Trophoblast cell (in vitro differentiated cells and primary cell): ENCODE measurements at regions not wholly inside any gene's neighbourhood (a gene's known extent, or its start where the extent isn't known, plus 50 kb on each side); places are given as distances from the start of the nearest gene placed in this dataset.

ENCODE experiments used
- DNase-seq, 2 donors: peaks; one replicate each; pipeline ENCODE4 v3.0.0-alpha.2; 2016
- H2AFZ ChIP-seq: 2 replicates; pipeline ENCODE4 v1.6.1; 2013; ENCODE audit warnings: low read length, moderate library complexity, mild to moderate bottlenecking; ENCODE audit not compliant: insufficient read depth, poor library complexity
- H2AK5ac ChIP-seq: 2 replicates; pipeline ENCODE4 v1.6.1; 2013; ENCODE audit warnings: mild to moderate bottlenecking, low read length
- H2BK120ac ChIP-seq: 2 replicates; pipeline ENCODE4 v1.6.1; 2013; ENCODE audit warnings: low read length, mild to moderate bottlenecking, moderate library complexity; ENCODE audit not compliant: insufficient read depth, poor library complexity
- H2BK12ac ChIP-seq: 2 replicates; pipeline ENCODE4 v1.6.1; 2013; ENCODE audit warnings: mild to moderate bottlenecking, low read length, moderate library complexity
- H2BK5ac ChIP-seq: 2 replicates; pipeline ENCODE4 v1.6.1; 2013; ENCODE audit warnings: low read length, low read depth, moderate library complexity, mild to moderate bottlenecking; ENCODE audit not compliant: poor library complexity
- H3K14ac ChIP-seq: 2 replicates; pipeline ENCODE4 v1.6.1; 2013; ENCODE audit warnings: mild to moderate bottlenecking, low read length
- H3K18ac ChIP-seq: 2 replicates; pipeline ENCODE4 v1.6.1; 2013; ENCODE audit warnings: mild to moderate bottlenecking, low read length
- H3K23ac ChIP-seq: 2 replicates; pipeline ENCODE4 v1.6.1; 2013; ENCODE audit warnings: low read length
- H3K27ac ChIP-seq: 2 replicates; pipeline ENCODE4 v1.5.1; 2013; ENCODE audit warnings: low read depth, mild to moderate bottlenecking, inconsistent platforms, low read length, moderate library complexity
- H3K27me3 ChIP-seq: 2 replicates; pipeline ENCODE4 v1.6.1; 2013; ENCODE audit warnings: inconsistent platforms, mild to moderate bottlenecking, low read length, moderate library complexity; ENCODE audit not compliant: insufficient read depth
- H3K36me3 ChIP-seq, 2 experiments: 1 replicate in 1 of 2; 2 replicates in 1 of 2; pipeline ENCODE4 v1.6.1; 2013; ENCODE audit warnings: low read length in 2 of 2, mild to moderate bottlenecking in 2 of 2, moderate library complexity in 1 of 2; ENCODE audit not compliant: insufficient read depth in 2 of 2, control insufficient read depth in 1 of 2
- H3K4ac ChIP-seq: 2 replicates; pipeline ENCODE4 v1.6.1; 2013; ENCODE audit warnings: low read depth, mild to moderate bottlenecking, low read length, moderate library complexity
- H3K4me1 ChIP-seq, 2 experiments: 1 replicate in 1 of 2; 2 replicates in 1 of 2; pipeline ENCODE4 v1.6.1; 2013; ENCODE audit warnings: low read length in 2 of 2, mild to moderate bottlenecking in 2 of 2, moderate library complexity in 1 of 2; ENCODE audit not compliant: insufficient read depth in 2 of 2, control insufficient read depth in 1 of 2
- H3K4me2 ChIP-seq: 2 replicates; pipeline ENCODE4 v1.6.1; 2013; ENCODE audit warnings: inconsistent platforms, mild to moderate bottlenecking, low read length, moderate library complexity
- H3K4me3 ChIP-seq: 2 replicates; pipeline ENCODE4 v1.5.1; 2013; ENCODE audit warnings: mild to moderate bottlenecking, low read depth, low read length, inconsistent platforms
- H3K79me1 ChIP-seq: one replicate; pipeline ENCODE4 v1.6.1; 2013; ENCODE audit warnings: low read length
- H3K79me2 ChIP-seq: 2 replicates; pipeline ENCODE4 v1.6.1; 2013; ENCODE audit warnings: low read length, mild to moderate bottlenecking; ENCODE audit not compliant: control insufficient read depth, insufficient read depth, poor library complexity
- H3K9ac ChIP-seq: 2 replicates; pipeline ENCODE4 v1.6.1; 2013; ENCODE audit warnings: mild to moderate bottlenecking, low read length
- H3K9me3 ChIP-seq: 2 replicates; pipeline ENCODE4 v1.6.1; 2013; ENCODE audit warnings: low read depth, mild to moderate bottlenecking, control low read depth, inconsistent platforms, low read length; ENCODE audit not compliant: insufficient read depth
- H4K12ac ChIP-seq: 2 replicates; pipeline ENCODE4 v1.6.1; 2013; ENCODE audit warnings: low read depth, mild to moderate bottlenecking, low read length, moderate library complexity
- H4K8ac ChIP-seq: 2 replicates; pipeline ENCODE4 v1.6.1; 2013; ENCODE audit warnings: low read depth, mild to moderate bottlenecking, low read length, moderate library complexity
- H4K91ac ChIP-seq: one replicate; pipeline ENCODE4 v1.6.1; 2013; ENCODE audit warnings: low read depth, mild to moderate bottlenecking, low read length, moderate library complexity
- WGBS: extraction: QIAGEN DNeasy Blood & Tissue Kit; methylation state at CpG from one replicate; pipeline ENCODE4 v1.1.7; 2013; ENCODE audit warnings: missing lambda C conversion rate; ENCODE audit not compliant: insufficient read length, insufficient coverage; ENCODE audit errors: extremely low coverage; 5-methylcytosine and 5-hydroxymethylcytosine counted together

GRCh38 chr16:86080131-86080875 is 181.3 kb downstream of the IRF8 start:
- Histone ChIP-seq H4K91ac (no peak overlapping the region), H3K4me2 (no peak overlapping the region), H3K4ac (no peak overlapping the region), H3K4me1 (peaks cover 0 to 1% of the 10 kb centered on the region in 2 experiments), H3K14ac (no peak overlapping the region), H2AFZ (no peak overlapping the region), H3K79me2 (no peaks in the 10 kb centered on the region), H3K4me3 (no peak overlapping the region), H3K79me1 (no peaks in the 10 kb centered on the region), H3K18ac (no peak overlapping the region), H3K27me3 (no peaks in the 10 kb centered on the region), H2BK12ac (no peak overlapping the region), H3K36me3 (no peaks in the 10 kb centered on the region), H3K27ac (no peak overlapping the region), H3K9me3 (peaks cover 2% of the 10 kb centered on the region), H2BK5ac (no peak overlapping the region), H2AK5ac (no peak overlapping the region), H4K8ac (no peak overlapping the region), H4K12ac (no peak overlapping the region), H3K9ac (no peak overlapping the region), H2BK120ac (no peak overlapping the region), H3K23ac (no peak overlapping the region)
- DNase-seq = no peak
- WGBS = no CpG with 5 or more reads among the region's 13 CpGs

GRCh38 chr16:86080982-86081381 is 182.0 kb downstream of the IRF8 start:
- H2BK5ac ChIP-seq = no peak overlapping the region
- peaks cover 2% of the 10 kb centered on the region for H3K9me3 ChIP-seq
- H2AK5ac ChIP-seq = no peak overlapping the region
- H2AFZ ChIP-seq = no peak overlapping the region
- no peaks in the 10 kb centered on the region for H3K4me1 ChIP-seq
- no peak overlapping the region for H3K4ac ChIP-seq
- no peak overlapping the region for H3K18ac ChIP-seq
- WGBS = no CpG with 5 or more reads among the region's 6 CpGs
- no peak overlapping the region for H4K12ac ChIP-seq
- no peak overlapping the region for H3K27ac ChIP-seq
- H3K9ac ChIP-seq = no peak overlapping the region
- no peaks in the 10 kb centered on the region for H3K36me3 ChIP-seq
- no peak for DNase-seq
- no peak overlapping the region for H3K4me2 ChIP-seq
- no peak overlapping the region for H4K91ac ChIP-seq
- H3K79me1 ChIP-seq = no peaks in the 10 kb centered on the region
- H2BK12ac ChIP-seq = no peak overlapping the region
- no peaks in the 10 kb centered on the region for H3K79me2 ChIP-seq
- no peak overlapping the region for H3K14ac ChIP-seq
- no peak overlapping the region for H3K4me3 ChIP-seq
- H4K8ac ChIP-seq = no peak overlapping the region
- H3K27me3 ChIP-seq = no peaks in the 10 kb centered on the region
- no peak overlapping the region for H3K23ac ChIP-seq
- H2BK120ac ChIP-seq = no peak overlapping the region

GRCh38 chr16:86082418-86083030 is 183.6 kb downstream of the IRF8 start:
- no peak overlapping the region for H4K12ac ChIP-seq
- no peak overlapping the region for H2BK12ac ChIP-seq
- no peak overlapping the region for H2BK5ac ChIP-seq
- no peaks in the 10 kb centered on the region for H3K4me1 ChIP-seq
- WGBS = no CpG with 5 or more reads among the region's 10 CpGs
- H3K27me3 ChIP-seq = no peaks in the 10 kb centered on the region
- no peak overlapping the region for H2BK120ac ChIP-seq
- no peak overlapping the region for H4K91ac ChIP-seq
- no peak overlapping the region for H3K18ac ChIP-seq
- no peak overlapping the region for H4K8ac ChIP-seq
- H3K4ac ChIP-seq = no peak overlapping the region
- H3K79me2 ChIP-seq = no peaks in the 10 kb centered on the region
- no peak overlapping the region for H3K14ac ChIP-seq
- H3K4me3 ChIP-seq = no peak overlapping the region
- no peaks in the 10 kb centered on the region for H3K36me3 ChIP-seq
- H3K9me3 ChIP-seq = peaks cover 2% of the 10 kb centered on the region
- H3K23ac ChIP-seq = no peak overlapping the region
- peak overlapping the region; percentile 11 for H3K9ac ChIP-seq
- H2AFZ ChIP-seq = no peak overlapping the region
- no peaks in the 10 kb centered on the region for H3K79me1 ChIP-seq
- H3K4me2 ChIP-seq = no peak overlapping the region
- no peak overlapping the region for H3K27ac ChIP-seq
- DNase-seq = no peak
- no peak overlapping the region for H2AK5ac ChIP-seq

- Histone ChIP-seq H3K4ac (no peak overlapping the region), H3K27ac (no peak overlapping the region), H2AK5ac (no peak overlapping the region), H3K4me2 (no peak overlapping the region), H3K36me3 (no peaks in the 10 kb centered on the region), H4K12ac (no peak overlapping the region), H3K9me3 (peaks cover 2% of the 10 kb centered on the region), H4K8ac (no peak overlapping the region), H2AFZ (no peak overlapping the region), H3K23ac (no peak overlapping the region), H2BK12ac (no peak overlapping the region), H3K4me1 (no peaks in the 10 kb centered on the region), H3K14ac (no peak overlapping the region), H2BK5ac (no peak overlapping the region), H2BK120ac (no peak overlapping the region), H3K4me3 (no peak overlapping the region), H3K79me1 (no peaks in the 10 kb centered on the region), H3K9ac (no peak overlapping the region), H4K91ac (no peak overlapping the region), H3K27me3 (no peaks in the 10 kb centered on the region), H3K79me2 (no peaks in the 10 kb centered on the region), H3K18ac (no peak overlapping the region)
- no peak for DNase-seq
- WGBS = no CpG with 5 or more reads among the region's 8 CpGs
These were observed 184.5 kb downstream of the IRF8 start for GRCh38 chr16:86083382-86084002.
